ENCODE measurements at regions not wholly inside any gene's neighbourhood (a gene's known extent, or its start where the extent isn't known, plus 50 kb on each side); places are given as distances from the start of the nearest gene placed in this dataset.

DNA sequence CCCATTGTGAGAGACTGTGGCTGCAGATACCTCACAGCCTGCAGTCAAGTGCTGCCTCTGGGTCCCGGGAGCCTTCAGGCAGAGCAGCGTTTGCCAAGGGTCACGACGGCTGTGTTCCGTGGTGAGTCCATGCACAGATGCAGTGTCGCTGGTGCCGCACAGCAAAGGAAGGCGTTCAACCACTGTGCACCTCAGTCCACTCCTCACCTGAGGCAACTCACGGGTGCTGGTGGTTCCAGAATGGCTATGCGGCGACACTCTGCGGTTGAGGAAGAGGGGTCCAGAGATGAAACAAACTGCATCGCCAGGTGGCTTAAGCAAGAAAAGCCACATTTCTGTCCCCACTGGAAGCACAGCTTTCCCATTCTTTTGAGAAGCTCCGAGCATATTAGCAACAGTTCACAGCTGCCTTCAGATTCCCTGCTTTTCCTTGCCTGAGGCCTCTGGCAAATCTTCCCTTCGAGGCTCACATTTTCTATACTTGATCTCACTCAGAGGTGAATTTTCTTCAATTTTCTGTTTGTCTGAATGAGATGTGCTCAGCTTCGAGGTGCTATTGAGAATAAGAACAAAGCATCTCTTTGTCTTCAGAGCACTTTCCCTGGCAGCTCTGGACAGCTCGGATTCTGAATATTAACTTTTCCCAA is 208.8 kb upstream of the TWIST2 start:
- TF ChIP-seq, protein P1, sequence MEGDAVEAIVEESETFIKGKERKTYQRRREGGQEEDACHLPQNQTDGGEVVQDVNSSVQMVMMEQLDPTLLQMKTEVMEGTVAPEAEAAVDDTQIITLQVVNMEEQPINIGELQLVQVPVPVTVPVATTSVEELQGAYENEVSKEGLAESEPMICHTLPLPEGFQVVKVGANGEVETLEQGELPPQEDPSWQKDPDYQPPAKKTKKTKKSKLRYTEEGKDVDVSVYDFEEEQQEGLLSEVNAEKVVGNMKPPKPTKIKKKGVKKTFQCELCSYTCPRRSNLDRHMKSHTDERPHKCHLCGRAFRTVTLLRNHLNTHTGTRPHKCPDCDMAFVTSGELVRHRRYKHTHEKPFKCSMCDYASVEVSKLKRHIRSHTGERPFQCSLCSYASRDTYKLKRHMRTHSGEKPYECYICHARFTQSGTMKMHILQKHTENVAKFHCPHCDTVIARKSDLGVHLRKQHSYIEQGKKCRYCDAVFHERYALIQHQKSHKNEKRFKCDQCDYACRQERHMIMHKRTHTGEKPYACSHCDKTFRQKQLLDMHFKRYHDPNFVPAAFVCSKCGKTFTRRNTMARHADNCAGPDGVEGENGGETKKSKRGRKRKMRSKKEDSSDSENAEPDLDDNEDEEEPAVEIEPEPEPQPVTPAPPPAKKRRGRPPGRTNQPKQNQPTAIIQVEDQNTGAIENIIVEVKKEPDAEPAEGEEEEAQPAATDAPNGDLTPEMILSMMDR (conservative IDR thresholded peaks at IDR 0.05 in 1 of 2, IDR thresholded peaks at IDR 0.05 in 1 of 2; ENCODE audit: extremely low read depth in 1 of 2, insufficient read depth in 1 of 2, low read depth in 1 of 2, low read length in 2 of 2) = no peak
- no peak for TF ChIP-seq EZH2 (IDR thresholded peaks at IDR 0.05; ENCODE audit: borderline replicate concordance, low read length)
